NT2/D1 (cell line): ENCODE measurements at regions not wholly inside any gene's neighbourhood (a gene's known extent, or its start where the extent isn't known, plus 50 kb on each side); places are given as distances from the start of the nearest gene placed in this dataset.
A peak's percentile ranks its signal among the peaks of the same experiment; 100 is the strongest.

Experiments
- DNase-seq: peaks from one replicate; pipeline ENCODE4 v3.0.0-alpha.2; 2011; ENCODE audit warnings: low read depth, low spot score
- H3K27me3 ChIP-seq: 2 replicates; pipeline ENCODE4 v1.6.0; 2011; ENCODE audit warnings: mild to moderate bottlenecking; ENCODE audit not compliant: insufficient read length, insufficient read depth
- H3K36me3 ChIP-seq: 2 replicates; pipeline ENCODE4 v1.6.1; 2011; ENCODE audit warnings: mild to moderate bottlenecking, low read length, mixed read lengths; ENCODE audit not compliant: insufficient read depth, insufficient read length
- H3K4me1 ChIP-seq: 2 replicates; pipeline ENCODE4 v1.5.1; 2011; ENCODE audit not compliant: insufficient read depth, insufficient read length
- H3K4me3 ChIP-seq: 2 replicates; pipeline ENCODE4 v1.5.1; 2011; ENCODE audit warnings: low read depth; ENCODE audit not compliant: insufficient read length
- H3K9ac ChIP-seq: 2 replicates; pipeline ENCODE4 v1.6.0; 2011; ENCODE audit warnings: low read depth; ENCODE audit not compliant: insufficient read length
- H3K9me3 ChIP-seq: 2 replicates; pipeline ENCODE4 v1.5.1; 2011; ENCODE audit warnings: mild to moderate bottlenecking, low read length; ENCODE audit not compliant: insufficient read depth
- SUZ12 ChIP-seq: IDR thresholded peaks from 2 replicates; pipeline ENCODE4 v1.6.1; 2011; ENCODE audit not compliant: insufficient read length, insufficient read depth; ENCODE audit errors: extremely low read depth
- YY1 ChIP-seq: IDR thresholded peaks from 2 replicates; pipeline ENCODE4 v1.6.1; 2011; ENCODE audit not compliant: insufficient read length, insufficient read depth
- ZNF274 ChIP-seq: IDR thresholded peaks from 2 replicates; pipeline ENCODE4 v1.6.1; 2011; ENCODE audit warnings: mild to moderate bottlenecking, low read depth, low read length

GRCh38 chr10:70967591-70968587, 79.5 kb upstream of the PCBD1 start:
- DNase-seq = no peak
- Histone ChIP-seq H3K27me3 (peaks cover 30% of the 10 kb centered on the region), H3K36me3 (no peaks in the 10 kb centered on the region), H3K4me1 (peaks cover 8% of the 10 kb centered on the region), H3K9me3 (peaks cover 17% of the 10 kb centered on the region), H3K9ac (no peak overlapping the region), H3K4me3 (no peak overlapping the region)
- TF ChIP-seq SUZ12 (no peak), ZNF274 (no peak), YY1 (no peak)

- Histone ChIP-seq H3K9ac (no peak overlapping the region), H3K4me1 (peaks cover 8% of the 10 kb centered on the region), H3K27me3 (peaks cover 24% of the 10 kb centered on the region), H3K36me3 (no peaks in the 10 kb centered on the region), H3K9me3 (peaks cover 20% of the 10 kb centered on the region), H3K4me3 (no peak overlapping the region)
- TF ChIP-seq YY1 = no peak
- TF ChIP-seq ZNF274 = no peak
- no peak for TF ChIP-seq SUZ12
- DNase-seq = no peak
These were observed 80.8 kb upstream of the PCBD1 start for GRCh38 chr10:70969188-70969587.

GRCh38 chr10:70970830-70971229, 82.5 kb upstream of the PCBD1 start:
- Histone ChIP-seq H3K9me3 (peaks cover 20% of the 10 kb centered on the region), H3K4me1 (peaks cover 11% of the 10 kb centered on the region), H3K4me3 (no peak overlapping the region), H3K9ac (no peak overlapping the region), H3K27me3 (peaks cover 12% of the 10 kb centered on the region), H3K36me3 (no peaks in the 10 kb centered on the region)
- TF ChIP-seq ZNF274 (no peak), SUZ12 (no peak), YY1 (no peak)
- DNase-seq = peak; percentile 90

- H3K36me3 ChIP-seq = no peaks in the 10 kb centered on the region
- H3K9me3 ChIP-seq = peaks cover 20% of the 10 kb centered on the region
- no peak overlapping the region for H3K4me3 ChIP-seq
- DNase-seq = no peak
- peaks cover 3% of the 10 kb centered on the region for H3K4me1 ChIP-seq
- no peaks in the 10 kb centered on the region for H3K27me3 ChIP-seq
- TF ChIP-seq ZNF274 (no peak), SUZ12 (no peak), YY1 (no peak)
- no peak overlapping the region for H3K9ac ChIP-seq
These were observed 84.9 kb upstream of the PCBD1 start for GRCh38 chr10:70973275-70973674.

GRCh38 chr10:70974351-70974901, 86.1 kb upstream of the PCBD1 start:
- Histone ChIP-seq H3K4me1 (peaks cover 3% of the 10 kb centered on the region), H3K9ac (peak overlapping the region; percentile 3), H3K9me3 (peaks cover 20% of the 10 kb centered on the region), H3K36me3 (no peaks in the 10 kb centered on the region), H3K4me3 (no peak overlapping the region), H3K27me3 (no peaks in the 10 kb centered on the region)
- no peak for TF ChIP-seq SUZ12
- TF ChIP-seq ZNF274 = no peak
- no peak for TF ChIP-seq YY1
- DNase-seq = no peak

GRCh38 chr10:70974920-70975319, 86.6 kb upstream of the PCBD1 start:
- H3K36me3 ChIP-seq = no peaks in the 10 kb centered on the region

More at GRCh38 chr10:70974920-70975319, 86.6 kb upstream of the PCBD1 start:
- Histone ChIP-seq H3K4me3 (no peak overlapping the region), H3K27me3 (no peaks in the 10 kb centered on the region), H3K9ac (peak overlapping the region; percentile 3), H3K4me1 (peaks cover 3% of the 10 kb centered on the region), H3K9me3 (peaks cover 20% of the 10 kb centered on the region)
- TF ChIP-seq ZNF274 (no peak), SUZ12 (no peak), YY1 (no peak)
- DNase-seq = no peak
